ENCODE measurements at regions not wholly inside any gene's neighbourhood (a gene's known extent, or its start where the extent isn't known, plus 50 kb on each side); places are given as distances from the start of the nearest gene placed in this dataset.

DNA sequence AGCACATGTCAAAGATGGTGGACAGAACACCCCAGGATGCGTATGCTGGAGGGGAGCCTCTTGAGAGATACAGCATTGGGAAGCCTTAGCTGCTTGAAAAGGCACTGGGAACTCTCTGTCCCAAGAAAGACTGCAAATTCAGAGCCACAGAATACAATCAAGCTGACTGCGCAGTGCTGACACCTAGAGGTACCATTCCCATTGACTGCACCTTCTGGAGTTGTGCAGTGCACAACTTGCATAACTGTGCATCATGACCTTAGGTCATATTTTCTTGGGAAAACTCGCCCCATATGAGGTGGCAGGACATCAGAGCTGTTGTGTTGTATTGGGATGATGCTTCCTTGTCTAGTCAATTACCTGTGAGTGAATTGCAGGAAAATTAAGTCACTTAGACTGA is 646.5 kb upstream of the NOX3 start:
- no peaks in the 10 kb centered on the region for H3K9me3 ChIP-seq
- H3K4me3 ChIP-seq, result no peak overlapping the region
- no peaks in the 10 kb centered on the region for H3K36me3 ChIP-seq
- no peaks in the 10 kb centered on the region for H3K4me1 ChIP-seq
- no peak overlapping the region for H3K27ac ChIP-seq
- DNase-seq (ENCODE audit: low spot score in 2 of 2), result no peak
- TF ChIP-seq, protein P1, sequence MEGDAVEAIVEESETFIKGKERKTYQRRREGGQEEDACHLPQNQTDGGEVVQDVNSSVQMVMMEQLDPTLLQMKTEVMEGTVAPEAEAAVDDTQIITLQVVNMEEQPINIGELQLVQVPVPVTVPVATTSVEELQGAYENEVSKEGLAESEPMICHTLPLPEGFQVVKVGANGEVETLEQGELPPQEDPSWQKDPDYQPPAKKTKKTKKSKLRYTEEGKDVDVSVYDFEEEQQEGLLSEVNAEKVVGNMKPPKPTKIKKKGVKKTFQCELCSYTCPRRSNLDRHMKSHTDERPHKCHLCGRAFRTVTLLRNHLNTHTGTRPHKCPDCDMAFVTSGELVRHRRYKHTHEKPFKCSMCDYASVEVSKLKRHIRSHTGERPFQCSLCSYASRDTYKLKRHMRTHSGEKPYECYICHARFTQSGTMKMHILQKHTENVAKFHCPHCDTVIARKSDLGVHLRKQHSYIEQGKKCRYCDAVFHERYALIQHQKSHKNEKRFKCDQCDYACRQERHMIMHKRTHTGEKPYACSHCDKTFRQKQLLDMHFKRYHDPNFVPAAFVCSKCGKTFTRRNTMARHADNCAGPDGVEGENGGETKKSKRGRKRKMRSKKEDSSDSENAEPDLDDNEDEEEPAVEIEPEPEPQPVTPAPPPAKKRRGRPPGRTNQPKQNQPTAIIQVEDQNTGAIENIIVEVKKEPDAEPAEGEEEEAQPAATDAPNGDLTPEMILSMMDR (IDR thresholded peaks at IDR 0.05), result no peak
- TF ChIP-seq POLR2A (IDR thresholded peaks at IDR 0.05) (no peak), POLR2AphosphoS5 (IDR thresholded peaks at IDR 0.05) (no peak)
- no peaks in the 10 kb centered on the region for H3K27me3 ChIP-seq
- intact Hi-C loops (cut with DNase I; ENCODE audit: low total_unique reads), result no loop called here

DNA sequence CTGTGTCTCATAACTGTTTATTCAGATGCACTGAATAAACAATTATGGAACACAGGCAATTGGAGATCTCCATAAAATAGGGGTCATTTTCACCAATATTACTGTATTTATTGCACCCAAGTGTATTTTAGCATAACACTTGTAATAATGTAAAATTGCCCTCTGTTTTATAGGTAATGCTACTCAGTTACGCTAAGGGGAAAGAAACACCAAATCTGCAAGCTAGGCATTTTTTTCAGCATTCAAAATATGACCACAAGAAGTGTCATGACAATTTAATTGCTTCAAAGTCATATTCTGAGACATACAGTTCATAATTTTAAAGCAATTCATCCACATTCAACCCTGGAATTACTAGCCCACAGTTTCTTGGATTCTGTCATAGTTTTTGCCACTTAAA is 643.2 kb upstream of the NOX3 start:
- intact Hi-C loops (cut with DNase I; ENCODE audit: low total_unique reads), result no loop called here
- TF ChIP-seq POLR2A (IDR thresholded peaks at IDR 0.05) (no peak), POLR2AphosphoS5 (IDR thresholded peaks at IDR 0.05) (no peak)
- TF ChIP-seq, protein P1 (IDR thresholded peaks at IDR 0.05), result no peak
- no peak overlapping the region for H3K27ac ChIP-seq
- H3K9me3 ChIP-seq, result no peaks in the 10 kb centered on the region
- H3K4me3 ChIP-seq, result no peak overlapping the region
- no peaks in the 10 kb centered on the region for H3K4me1 ChIP-seq
- DNase-seq (ENCODE audit: low spot score in 2 of 2), result no peak
- H3K36me3 ChIP-seq, result no peaks in the 10 kb centered on the region
- H3K27me3 ChIP-seq, result no peaks in the 10 kb centered on the region

DNA sequence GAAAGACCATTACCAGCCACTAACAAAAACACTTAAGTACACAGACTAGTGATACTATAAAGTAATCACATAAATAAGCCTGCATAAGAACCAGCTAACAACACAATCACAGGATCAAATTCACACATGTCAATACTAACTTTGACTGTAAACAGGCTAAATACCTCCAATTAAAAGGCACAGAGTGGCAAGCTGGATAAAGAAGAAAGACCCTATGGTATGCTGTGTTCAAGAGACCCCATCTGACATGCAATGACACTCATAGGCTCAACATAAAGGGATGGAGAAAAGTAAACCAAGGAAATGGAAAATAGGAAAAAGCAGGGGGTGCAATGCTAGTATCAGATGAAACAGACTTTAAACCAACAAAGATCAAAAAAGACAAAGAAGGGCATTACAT is 631.8 kb upstream of the NOX3 start:
- intact Hi-C loops (cut with DNase I; ENCODE audit: low total_unique reads), result no loop called here
- no peak for DNase-seq (ENCODE audit: low spot score in 2 of 2)
- H3K4me1 ChIP-seq, result no peaks in the 10 kb centered on the region
- H3K9me3 ChIP-seq, result peaks cover 0 to 22% of the 10 kb centered on the region in 2 donors
- no peaks in the 10 kb centered on the region for H3K27me3 ChIP-seq
- H3K27ac ChIP-seq, result no peak overlapping the region
- TF ChIP-seq POLR2AphosphoS5 (IDR thresholded peaks at IDR 0.05) (no peak), POLR2A (IDR thresholded peaks at IDR 0.05) (no peak)
- TF ChIP-seq, protein P1 (IDR thresholded peaks at IDR 0.05), result no peak
- no peaks in the 10 kb centered on the region for H3K36me3 ChIP-seq
- H3K4me3 ChIP-seq, result no peak overlapping the region

DNA sequence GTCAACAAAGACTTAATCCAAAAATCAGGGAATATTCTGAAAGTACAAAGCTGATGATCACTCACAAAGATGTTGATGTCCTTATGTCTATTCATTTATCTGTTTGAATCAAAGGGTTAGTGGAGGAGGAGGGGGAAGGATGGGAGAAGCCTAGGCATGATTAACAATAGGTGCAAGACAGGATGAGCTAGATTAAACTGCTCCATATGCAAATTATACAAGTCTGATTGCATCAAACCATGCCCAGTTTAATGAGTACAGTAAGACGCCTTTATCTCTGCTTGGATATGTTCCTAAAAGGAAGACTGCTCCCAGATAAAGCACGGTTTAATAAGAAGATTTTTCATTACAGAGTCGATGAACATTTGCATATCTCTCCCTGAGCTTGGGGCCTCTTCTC is 626.4 kb upstream of the NOX3 start:
- DNase-seq (ENCODE audit: low spot score in 2 of 2), result no peak
- TF ChIP-seq POLR2AphosphoS5 (IDR thresholded peaks at IDR 0.05), result no peak
- TF ChIP-seq POLR2A (IDR thresholded peaks at IDR 0.05), result no peak
- TF ChIP-seq, protein P1 (IDR thresholded peaks at IDR 0.05), result no peak

DNA sequence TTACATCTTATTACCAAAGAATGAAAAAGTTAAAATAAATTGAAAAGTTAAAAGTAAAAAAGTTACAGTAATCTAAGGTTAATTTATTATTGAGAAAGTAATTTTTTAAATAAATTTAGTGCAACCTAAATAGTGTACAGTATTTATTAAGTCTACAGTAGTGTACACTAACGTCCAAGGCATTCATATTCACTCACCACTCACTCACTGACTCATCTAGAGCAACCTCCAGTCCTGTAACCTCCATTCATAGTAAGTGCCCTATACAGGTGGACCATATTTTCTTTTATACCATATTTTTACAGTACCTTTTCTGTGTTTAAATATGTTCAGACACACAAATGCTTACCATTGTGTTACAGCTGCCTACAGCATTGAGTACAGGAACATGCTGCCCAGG is 624.7 kb upstream of the NOX3 start:
- no peaks in the 10 kb centered on the region for H3K27me3 ChIP-seq
- H3K27ac ChIP-seq, result no peak overlapping the region
- H3K4me3 ChIP-seq, result no peak overlapping the region
- H3K4me1 ChIP-seq, result no peaks in the 10 kb centered on the region
- TF ChIP-seq POLR2A (IDR thresholded peaks at IDR 0.05) (no peak), POLR2AphosphoS5 (IDR thresholded peaks at IDR 0.05) (no peak)
- TF ChIP-seq, protein P1 (IDR thresholded peaks at IDR 0.05), result no peak
- H3K9me3 ChIP-seq, result peaks cover 0 to 4% of the 10 kb centered on the region in 2 donors
- intact Hi-C loops (cut with DNase I; ENCODE audit: low total_unique reads), result no loop called here
- no peak for DNase-seq (ENCODE audit: low spot score in 2 of 2)
- H3K36me3 ChIP-seq, result no peaks in the 10 kb centered on the region

More for the DNA sequence above, 626.4 kb upstream of the NOX3 start:
- Histone ChIP-seq H3K9me3 (peaks cover 0 to 8% of the 10 kb centered on the region in 2 donors), H3K27ac (no peak overlapping the region), H3K4me3 (no peak overlapping the region), H3K36me3 (no peaks in the 10 kb centered on the region), H3K27me3 (no peaks in the 10 kb centered on the region), H3K4me1 (no peaks in the 10 kb centered on the region)
- intact Hi-C loops (cut with DNase I; ENCODE audit: low total_unique reads), result no loop called here

Measured in breast epithelium (tissue), 4 donors.